ENCODE measurements at regions not wholly inside any gene's neighbourhood (a gene's known extent, or its start where the extent isn't known, plus 50 kb on each side); places are given as distances from the start of the nearest gene placed in this dataset.
"Not testable (repeated sequence)": the region's sequence is repeated elsewhere in the genome, so short reads cannot be mapped to it uniquely, and the experiment has no call there.

DNA sequence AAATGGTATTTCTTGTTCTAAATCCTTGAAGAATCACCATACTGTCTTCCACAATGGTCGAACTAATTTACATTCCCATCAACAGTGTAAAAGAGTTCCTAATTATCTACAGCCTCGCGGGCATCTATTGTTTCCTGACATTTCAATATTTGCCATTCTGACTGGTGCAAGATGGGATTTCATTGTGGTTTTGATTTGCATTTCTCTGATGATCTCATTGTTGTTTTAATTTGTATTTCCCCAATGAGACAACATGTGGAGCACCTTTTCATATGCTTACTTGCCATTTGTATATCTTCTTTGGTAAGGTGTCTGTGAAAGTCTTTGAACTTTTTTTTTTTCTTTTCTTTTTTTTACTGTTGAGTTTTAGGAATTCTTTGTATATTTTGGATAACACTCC, 473.6 kb downstream of the KCTD16 start:
- no peak for DNase-seq (ENCODE audit: low spot score)

DNA sequence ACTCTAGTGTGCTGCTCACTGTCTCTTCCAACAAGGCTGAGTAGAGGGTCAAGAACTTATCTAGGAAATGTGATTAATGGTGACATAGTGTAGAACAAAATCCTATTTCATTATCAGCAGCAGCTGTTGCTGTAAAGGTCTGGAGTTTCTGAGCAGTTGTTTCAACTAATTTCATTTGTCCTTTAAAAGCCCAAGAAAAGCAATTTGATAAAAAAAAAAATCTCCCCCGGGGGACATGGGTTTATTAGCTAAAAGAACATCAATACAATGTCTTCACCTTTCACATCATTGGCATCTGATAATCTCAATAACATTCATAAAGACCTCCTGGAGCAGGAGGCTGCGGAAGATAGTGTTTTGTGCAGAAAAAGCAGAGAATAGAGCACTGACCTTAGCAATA, 468.1 kb downstream of the KCTD16 start:
- DNase-seq (ENCODE audit: low spot score): no peak

DNA sequence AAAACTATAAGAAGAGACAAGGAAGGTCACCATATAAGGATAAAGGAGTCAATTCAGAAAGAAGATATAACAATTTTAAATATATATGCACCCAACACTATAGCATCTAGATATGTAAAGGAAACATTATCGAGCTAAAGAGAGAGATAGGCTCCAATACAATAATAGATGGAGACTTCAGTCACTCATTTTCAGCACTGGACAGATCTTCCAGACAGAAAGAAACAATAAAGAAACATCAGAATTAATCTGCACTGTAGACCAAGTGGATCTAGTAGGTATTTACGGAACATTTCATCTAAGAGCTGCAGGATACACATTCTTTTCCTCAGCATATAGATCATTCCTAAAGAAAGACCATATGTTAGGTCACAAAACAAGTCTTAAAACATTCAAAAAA, 463.5 kb downstream of the KCTD16 start:
- no peak for DNase-seq (ENCODE audit: low spot score)

DNA sequence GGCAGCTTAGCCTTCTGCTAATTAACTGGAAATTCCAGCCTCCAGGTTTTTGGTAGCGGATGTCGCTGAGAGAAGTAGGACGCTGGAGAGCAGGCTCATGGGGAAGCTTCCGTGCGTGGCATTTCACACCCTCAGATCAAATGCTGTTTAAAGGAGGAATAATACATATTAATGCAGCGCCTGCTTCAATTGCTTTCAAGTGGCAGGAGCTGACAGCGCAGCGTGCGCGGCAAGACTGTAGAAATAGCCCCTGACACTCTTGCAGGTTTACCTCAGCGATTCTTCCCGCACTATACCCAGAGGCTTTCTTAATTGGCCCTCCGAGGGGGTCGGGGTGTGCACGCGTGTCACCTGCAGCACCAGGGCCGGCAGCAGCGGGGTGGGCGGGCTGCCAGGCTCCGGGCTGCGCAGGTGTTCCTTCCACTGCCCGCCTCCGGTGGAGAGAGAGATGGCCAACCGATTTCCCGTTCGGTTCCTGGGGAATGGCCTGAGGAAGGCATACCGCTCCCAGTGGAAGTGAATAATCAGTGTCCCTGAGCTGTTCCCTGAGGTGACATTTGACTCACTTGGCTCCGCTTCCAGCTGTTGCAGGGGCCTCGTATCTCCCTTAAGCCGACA, 427.9 kb downstream of the KCTD16 start:
- no peak for DNase-seq (ENCODE audit: low spot score)

DNA sequence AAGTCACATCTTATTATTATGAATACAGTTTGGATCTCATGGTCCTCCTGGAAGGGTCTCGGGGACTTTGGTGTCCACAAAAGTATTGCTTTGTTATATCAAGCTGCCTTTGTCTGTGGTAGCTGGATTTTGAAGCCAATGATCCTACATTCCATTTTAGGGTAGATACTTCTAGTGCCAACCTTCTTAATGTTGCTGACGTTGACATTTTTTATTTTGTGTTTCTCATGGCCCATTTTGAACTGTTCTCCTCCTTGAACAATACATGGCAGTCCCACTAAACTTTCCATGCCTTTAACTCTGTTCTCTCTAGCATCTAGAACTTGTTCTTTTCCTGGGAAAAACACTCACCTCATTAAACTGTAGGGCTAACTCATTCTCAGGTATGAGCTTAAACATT, 425.8 kb downstream of the KCTD16 start:
- DNase-seq (ENCODE audit: low spot score): no peak

DNA sequence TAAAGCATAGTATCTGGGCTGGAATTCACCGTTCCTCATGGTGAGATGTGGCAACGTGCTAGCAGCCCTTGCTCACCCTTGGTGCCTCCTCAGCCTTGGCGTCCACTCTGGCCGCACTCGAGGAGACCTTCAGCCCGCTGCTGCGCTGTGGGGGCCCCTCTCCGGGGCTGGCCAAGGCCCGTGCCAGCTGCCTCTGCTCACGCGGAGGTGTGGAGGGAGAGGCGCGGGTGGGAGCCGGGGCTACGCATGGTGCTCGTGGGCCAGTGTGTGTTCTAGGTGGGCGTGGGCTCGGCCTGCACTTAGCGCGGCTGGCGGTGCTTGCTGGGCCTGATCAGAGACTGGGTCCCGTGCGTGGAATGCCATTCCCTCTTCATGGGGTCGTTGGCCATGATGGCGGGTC, 424.2 kb downstream of the KCTD16 start:
- no peak for DNase-seq (ENCODE audit: low spot score)

DNA sequence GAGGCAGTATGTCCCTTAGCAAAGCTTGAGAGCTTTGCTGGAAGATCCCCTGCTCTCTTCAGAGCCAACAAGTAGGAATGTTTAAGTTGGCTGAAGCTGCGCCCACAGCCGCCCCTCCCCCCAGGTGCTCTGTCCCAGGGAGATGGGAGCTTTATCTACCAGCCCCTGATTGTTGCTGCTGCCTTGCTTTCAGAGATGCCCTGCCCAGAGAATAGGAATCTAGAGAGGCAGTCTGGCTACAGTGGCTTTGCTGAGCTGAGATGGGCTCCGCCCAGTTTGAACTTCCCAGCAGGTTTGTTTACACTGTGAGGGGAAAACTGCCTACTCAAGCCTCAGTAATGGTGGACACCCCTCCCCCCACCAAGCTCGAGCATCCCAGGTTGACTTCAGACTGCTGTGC, 423.6 kb downstream of the KCTD16 start:
- DNase-seq (ENCODE audit: low spot score): not testable (repeated sequence)

DNA sequence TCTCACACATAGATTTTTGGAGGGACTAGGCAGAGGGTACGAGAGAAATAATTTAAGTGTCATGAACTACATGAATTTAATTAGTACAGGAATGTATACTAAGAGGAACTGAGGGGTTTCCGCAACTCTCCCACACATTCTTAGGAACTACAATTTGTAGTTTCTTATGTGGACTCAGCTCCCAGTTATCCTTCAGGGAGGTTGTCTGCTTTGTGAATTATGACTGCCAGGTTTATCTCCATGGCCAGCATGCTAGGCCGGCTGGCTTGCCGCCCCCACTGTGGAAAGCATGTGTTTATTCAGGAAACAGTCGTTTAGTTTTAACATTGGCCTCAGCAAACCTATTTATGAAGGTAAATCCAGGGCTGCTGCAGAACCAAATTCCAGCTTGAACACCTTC, 415.0 kb downstream of the KCTD16 start:
- DNase-seq (ENCODE audit: low spot score): no peak

DNA sequence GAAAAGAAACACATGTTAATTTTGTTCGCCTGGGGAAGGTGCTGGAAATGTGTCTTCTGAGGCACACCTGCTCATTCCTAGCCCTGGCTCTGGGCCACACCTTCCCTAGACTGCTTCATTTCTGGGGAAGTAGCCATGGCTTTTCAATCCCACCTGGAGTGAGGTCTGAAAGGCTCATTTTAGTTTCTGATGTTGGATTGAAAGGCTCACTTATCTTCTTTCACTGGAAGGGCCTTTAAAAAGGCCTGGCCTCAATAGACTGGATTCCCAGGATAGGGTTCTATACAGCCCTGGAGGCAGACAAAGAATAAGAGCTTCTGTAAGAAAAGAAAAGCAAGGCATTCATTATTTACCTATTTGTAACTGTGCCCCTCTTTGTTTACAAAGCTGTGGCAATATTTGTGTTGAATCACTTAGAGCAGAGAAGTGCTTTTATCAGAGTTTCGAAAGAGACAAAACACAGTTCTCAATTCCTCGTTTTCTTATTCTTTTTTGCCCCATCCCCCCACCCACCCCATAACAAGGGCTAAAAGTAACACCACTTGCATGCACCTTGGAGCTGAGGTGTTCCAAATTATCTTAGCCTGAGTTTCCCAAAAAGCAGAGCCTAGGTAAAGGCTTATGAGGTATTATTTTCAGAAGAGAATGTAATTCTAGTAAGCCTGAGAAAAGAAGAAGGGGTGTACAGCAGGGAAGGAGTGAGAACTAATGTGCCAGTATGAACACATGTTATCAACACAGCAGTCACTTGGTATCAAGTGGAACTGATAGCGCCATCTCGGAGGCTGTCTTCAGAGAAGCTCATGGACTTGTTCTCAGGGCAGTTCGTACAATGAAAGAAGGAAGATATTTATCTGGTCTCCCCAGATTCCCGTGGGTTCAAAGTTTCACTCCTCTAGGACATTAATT, 413.1 kb downstream of the KCTD16 start:
- no peak for DNase-seq (ENCODE audit: low spot score)

DNA sequence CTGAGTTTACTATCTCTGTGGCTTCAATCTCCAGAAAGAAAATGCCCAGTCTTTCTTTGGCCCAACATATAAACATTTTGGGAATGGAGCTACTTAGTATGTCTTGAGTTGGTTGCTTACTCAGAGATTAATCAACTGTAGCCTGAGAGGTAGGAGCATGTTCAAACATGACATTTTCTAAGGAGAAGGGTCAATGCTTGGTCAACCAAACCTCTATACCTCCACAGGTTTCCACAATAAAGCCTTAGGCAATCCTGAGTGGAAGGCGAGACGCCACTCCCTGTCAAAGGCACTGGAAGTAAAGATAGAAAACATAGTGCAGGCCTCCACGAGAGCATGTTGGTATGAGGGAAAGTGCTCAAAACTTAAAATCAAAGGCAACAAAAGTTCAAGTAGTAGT, 411.4 kb downstream of the KCTD16 start:
- no peak for DNase-seq (ENCODE audit: low spot score)

DNA sequence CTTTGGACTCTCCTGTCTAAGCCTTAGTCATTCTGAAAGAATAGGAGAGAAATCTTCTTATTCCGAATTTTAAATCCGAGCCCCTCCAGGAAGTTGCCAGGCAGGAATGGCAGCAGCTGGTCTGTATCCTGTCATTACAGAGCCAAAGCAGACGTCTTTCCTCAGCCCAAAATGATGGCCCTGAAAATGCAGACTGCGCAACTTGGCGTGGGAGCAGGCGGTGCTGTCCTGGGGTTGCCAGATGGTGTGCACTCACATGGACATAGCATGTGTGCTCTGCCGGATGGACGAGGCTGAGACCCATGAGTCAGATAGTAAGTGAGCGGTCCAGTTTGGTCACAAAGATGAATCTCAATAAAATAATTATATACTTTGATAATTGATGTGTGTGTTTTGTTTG, 410.4 kb downstream of the KCTD16 start:
- no peak for DNase-seq (ENCODE audit: low spot score)

DNA sequence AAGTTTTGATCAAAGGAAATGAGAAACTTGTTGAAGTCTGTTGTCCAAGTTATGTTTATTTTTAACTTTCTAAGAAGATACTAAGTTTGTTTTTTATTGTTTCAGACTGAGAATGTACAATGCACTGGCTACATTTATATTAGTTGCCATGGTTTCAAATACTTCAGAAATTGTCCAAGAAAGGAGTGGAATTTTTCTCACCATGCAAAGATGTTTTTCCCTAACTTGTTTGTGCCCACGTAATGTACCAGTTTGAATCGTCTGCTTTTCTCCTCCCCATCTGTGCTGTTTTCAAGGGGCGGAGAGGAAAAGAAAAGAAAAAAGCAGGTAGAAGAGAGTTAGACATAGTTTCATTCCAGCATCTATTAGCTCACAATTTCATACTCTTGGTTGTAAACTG, 407.0 kb downstream of the KCTD16 start:
- DNase-seq (ENCODE audit: low spot score): no peak

DNA sequence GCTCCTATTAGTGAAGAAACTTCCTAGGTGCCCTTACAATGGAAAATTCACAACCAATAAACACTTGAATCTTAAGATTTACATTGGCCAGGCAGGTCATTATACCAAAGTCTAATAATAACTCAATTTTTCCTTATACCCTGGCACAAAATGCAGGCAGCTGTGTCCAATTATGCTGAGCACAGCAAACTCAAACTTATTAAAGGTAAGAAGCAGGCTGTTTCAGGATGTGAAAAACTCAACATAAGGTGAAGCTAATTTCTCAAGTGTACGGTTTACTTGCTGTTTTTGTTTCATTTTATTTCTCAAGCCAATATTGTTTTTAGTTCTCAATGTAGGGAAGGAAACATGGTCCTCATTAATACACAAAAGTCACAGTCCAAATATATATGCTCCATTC, 405.1 kb downstream of the KCTD16 start:
- DNase-seq (ENCODE audit: low spot score): no peak

DNA sequence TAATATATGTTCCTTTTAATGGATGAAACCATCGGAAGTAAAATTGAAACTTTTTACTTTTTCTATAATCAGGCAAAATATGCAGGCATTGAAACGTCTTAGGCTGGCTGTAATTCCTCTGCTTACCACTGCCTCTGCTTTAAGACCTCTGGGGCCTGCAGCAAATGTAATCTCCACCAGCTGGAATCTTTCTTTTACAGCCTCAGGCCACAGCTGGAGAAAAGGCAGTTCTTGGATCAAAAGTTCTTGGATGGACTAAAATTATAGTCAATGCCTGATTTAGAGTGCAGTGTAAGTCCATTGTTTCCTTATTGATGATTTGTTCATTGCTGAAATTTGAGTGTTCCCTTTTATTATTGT, 396.7 kb downstream of the KCTD16 start:
- DNase-seq (ENCODE audit: low spot score): no peak

DNA sequence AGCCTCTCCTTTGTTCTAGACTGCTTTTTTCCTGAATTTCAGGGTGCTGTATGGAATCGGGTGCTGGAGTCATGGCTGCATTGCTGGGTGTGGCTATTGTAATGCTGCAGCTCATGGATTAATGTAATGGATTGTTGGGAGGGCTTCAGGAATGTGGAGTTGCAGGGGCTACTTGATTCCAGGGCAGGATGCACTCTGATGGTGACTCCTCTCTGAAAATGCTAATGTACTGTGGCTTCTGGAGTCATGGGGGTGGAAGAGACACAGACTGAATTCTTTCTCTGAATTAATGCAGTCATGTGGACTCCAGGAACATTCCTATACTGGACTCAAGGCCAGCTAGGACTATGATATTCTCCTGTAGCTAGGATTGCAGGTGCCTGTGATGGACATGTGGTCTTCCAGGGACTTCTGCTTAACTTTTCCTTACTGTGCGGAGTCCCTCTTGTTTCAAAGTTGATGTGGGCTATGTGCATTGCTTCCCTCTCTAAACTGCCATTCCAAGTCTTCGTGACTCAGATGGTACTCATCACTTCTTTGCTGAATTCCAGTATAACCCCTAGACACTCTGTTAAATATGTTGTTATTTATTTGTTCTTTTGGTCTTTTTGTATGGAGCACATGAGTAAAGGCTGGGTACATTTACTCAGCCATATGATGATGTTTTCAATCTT, 396.2 kb downstream of the KCTD16 start:
- no peak for DNase-seq (ENCODE audit: low spot score)

DNA sequence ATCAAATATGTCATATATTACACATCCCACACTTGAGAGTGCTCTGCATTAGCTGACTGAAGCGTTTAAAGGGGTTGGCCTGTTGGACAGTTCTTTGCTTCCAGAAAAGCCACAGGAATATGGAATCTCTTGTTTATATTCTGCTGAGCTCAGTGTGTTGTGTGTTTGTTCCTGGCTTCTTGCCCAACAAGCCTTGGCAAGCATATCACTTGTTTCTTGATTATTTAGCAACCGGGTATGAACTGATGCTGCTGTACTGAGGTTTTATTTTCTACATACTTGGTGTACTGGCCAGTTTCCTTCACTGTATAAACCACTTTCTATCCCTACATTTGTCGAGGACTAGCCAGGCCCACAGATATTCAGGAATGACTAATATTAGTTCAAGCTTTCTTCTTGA, 378.9 kb downstream of the KCTD16 start:
- no peak for DNase-seq (ENCODE audit: low spot score)

DNA sequence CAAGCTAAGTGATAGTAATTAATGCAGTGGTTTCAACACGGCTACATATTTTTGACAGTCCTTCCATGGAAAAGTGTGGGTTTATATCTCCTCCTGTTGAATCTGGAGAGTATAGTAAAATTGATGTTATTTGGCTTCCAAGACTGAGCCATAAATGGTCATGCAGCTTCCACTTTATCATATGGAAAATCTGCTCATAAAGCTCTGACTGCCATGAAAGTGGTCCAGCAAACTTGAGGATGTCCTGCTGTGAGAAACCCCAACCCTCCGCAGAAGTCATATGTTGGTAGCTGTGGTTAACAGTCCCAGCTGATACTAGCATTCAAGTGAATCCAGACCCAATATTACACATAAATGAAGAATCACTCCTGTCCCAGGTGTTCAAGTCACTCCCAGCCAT, 378.3 kb downstream of the KCTD16 start:
- no peak for DNase-seq (ENCODE audit: low spot score)

DNA sequence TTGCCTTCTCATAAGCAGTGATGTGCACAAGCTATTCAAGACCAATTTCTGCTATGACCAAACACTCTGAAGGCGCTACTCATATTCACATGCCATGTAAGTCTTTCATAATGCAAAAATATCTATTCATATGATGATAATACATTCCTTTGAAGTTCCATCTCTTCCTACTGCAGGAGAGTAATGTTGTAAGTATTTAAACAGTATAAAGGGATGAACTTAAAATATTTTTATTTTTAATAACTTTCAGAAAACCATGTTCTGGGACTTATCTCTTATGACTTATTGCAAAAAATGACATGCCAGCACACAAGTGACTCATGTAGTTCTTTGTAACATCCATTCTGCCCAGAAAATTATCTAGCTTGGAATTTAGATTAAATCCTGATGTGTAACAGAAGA, 376.4 kb downstream of the KCTD16 start:
- DNase-seq (ENCODE audit: low spot score): no peak

DNA sequence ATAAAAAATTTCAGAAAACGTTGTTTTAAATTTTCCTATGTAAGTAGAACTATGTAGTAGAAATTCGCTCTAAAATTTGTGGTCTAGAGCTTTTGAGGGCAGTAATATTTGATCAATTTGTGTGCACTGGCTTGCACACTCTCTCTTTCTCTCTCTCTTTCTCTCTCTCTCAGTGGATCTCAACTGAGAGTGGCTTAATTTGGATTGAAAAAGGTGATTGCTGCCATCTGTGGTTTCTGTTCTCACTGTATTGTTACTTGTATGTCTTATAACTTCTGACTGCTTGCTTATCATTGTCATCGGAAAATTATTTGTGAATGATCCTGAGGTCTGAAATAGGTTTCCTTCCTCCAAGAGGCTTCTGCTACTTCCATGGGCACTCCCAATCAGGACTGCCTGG, 368.2 kb downstream of the KCTD16 start:
- DNase-seq (ENCODE audit: low spot score): no peak

Measured in HuH-7 (cell line).